IgD-negative memory B cell (primary cell): ENCODE measurements at regions not wholly inside any gene's neighbourhood (a gene's known extent, or its start where the extent isn't known, plus 50 kb on each side); places are given as distances from the start of the nearest gene placed in this dataset.

Experiments
- H3K27ac Mint-ChIP-seq, 3 donors: one replicate each; pipeline ENCODE4 v1.8.0; 2020 to 2022; ENCODE audit warnings: mild to moderate bottlenecking in 3 of 3, mixed read lengths in 3 of 3, moderate library complexity in 1 of 3
- H3K27me3 Mint-ChIP-seq: one replicate; pipeline ENCODE4 v1.8.0; 2021; ENCODE audit warnings: mixed read lengths
- H3K36me3 Mint-ChIP-seq: one replicate; pipeline ENCODE4 v1.8.0; 2020; ENCODE audit warnings: mild to moderate bottlenecking, mixed read lengths
- H3K4me1 Mint-ChIP-seq, 3 donors: one replicate each; pipeline ENCODE4 v1.8.0; 2020 to 2022; ENCODE audit warnings: mixed read lengths in 3 of 3, mild to moderate bottlenecking in 1 of 3
- H3K4me3 Mint-ChIP-seq, 4 donors: one replicate each; pipeline ENCODE4 v1.8.0; 2020 to 2022; ENCODE audit warnings: mild to moderate bottlenecking in 4 of 4, mixed read lengths in 4 of 4, moderate library complexity in 3 of 4
- H3K9me3 Mint-ChIP-seq, 3 donors: one replicate each; pipeline ENCODE4 v1.8.0; 2020 to 2021; ENCODE audit warnings: mixed read lengths in 3 of 3, mild to moderate bottlenecking in 1 of 3

DNA sequence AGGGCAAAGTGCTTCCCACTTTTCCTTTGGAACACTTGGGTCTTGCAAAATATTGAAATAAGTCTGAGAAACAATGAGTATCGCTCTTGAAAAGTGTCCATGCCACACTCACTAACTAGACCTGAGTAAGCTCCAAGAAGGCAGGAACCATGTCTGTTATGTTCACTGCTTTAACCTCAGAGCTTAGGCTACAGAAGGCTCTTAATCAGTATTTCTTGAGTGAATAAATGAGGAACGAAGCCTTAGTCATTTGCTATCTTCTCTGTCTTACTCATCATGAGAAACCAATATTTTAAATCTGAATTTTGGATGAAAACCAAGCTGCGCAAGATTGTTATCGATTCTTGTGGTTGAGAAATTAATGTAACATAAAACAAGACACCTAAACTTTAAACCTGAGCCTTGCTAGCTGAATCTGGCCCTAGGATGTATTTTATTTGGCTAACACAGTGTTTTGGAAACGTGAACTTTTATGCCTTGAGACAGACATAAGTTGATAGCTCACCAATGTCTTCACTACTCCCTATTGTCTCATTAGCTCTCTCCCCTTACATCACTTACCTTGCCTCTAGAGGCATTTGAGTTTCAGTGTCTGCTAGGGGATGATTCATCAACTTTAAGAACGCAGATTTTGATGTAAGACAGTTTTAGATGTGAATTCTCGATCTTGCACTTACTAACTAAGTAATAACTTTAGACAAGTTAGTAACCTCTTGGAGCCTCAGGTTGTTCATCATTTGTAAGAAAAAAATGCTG is 392.8 kb upstream of the MEIS1 start:
- H3K4me3 Mint-ChIP-seq, result no peak overlapping the region
- no peaks in the 10 kb centered on the region for H3K4me1 Mint-ChIP-seq
- H3K27me3 Mint-ChIP-seq, result no peaks in the 10 kb centered on the region
- no peak overlapping the region for H3K27ac Mint-ChIP-seq
- H3K9me3 Mint-ChIP-seq, result peaks cover 0 to 2% (median 0%) of the 10 kb centered on the region in 3 donors
- H3K36me3 Mint-ChIP-seq, result peaks cover 3% of the 10 kb centered on the region

DNA sequence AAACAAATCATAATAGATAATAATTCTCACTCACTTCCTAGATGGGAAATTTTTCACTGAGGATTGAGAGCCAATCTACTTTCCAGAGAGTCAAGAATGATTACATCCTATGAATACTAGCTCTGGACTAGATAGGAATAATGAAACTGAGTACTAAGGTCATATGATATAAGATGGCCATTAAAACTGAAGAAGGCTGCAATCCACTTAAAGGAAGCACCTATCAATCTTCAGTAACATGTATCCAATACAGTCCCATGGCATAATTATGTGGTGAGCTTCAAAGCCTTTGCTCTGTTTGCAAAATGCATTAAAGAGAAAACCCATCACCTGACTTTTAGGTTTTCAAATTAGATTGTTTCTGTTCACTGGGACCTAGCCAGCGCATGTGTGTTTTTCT is 398.0 kb upstream of the MEIS1 start:
- Mint-ChIP-seq H3K27me3 (no peaks in the 10 kb centered on the region), H3K27ac (peak overlapping the region in 1 of 3 donors; percentile 10), H3K36me3 (peaks cover 7% of the 10 kb centered on the region), H3K9me3 (peaks cover 0 to 4% (median 0%) of the 10 kb centered on the region in 3 donors), H3K4me1 (no peaks in the 10 kb centered on the region), H3K4me3 (no peak overlapping the region)

- no peak overlapping the region for H3K27ac Mint-ChIP-seq
- no peaks in the 10 kb centered on the region for H3K4me1 Mint-ChIP-seq
- H3K27me3 Mint-ChIP-seq, result no peaks in the 10 kb centered on the region
- H3K36me3 Mint-ChIP-seq, result peaks cover 7% of the 10 kb centered on the region
- no peak overlapping the region for H3K4me3 Mint-ChIP-seq
- H3K9me3 Mint-ChIP-seq, result peaks cover 0 to 11% (median 3%) of the 10 kb centered on the region in 3 donors
These were observed 400.5 kb upstream of the MEIS1 start for GRCh38 chr2:66034467-66034866.

- H3K4me3 Mint-ChIP-seq, result no peak overlapping the region
- H3K27ac Mint-ChIP-seq, result no peak overlapping the region
- H3K9me3 Mint-ChIP-seq, result peaks cover 0 to 9% (median 3%) of the 10 kb centered on the region in 3 donors
These were observed 402.6 kb upstream of the MEIS1 start for GRCh38 chr2:66032226-66032775.

GRCh38 chr2:66031236-66031635 is 403.7 kb upstream of the MEIS1 start:
- peaks cover 1% of the 10 kb centered on the region for H3K27me3 Mint-ChIP-seq
- no peaks in the 10 kb centered on the region for H3K4me1 Mint-ChIP-seq
- H3K9me3 Mint-ChIP-seq, result peaks cover 0 to 8% (median 3%) of the 10 kb centered on the region in 3 donors
- no peak overlapping the region for H3K4me3 Mint-ChIP-seq
- peaks cover 4% of the 10 kb centered on the region for H3K36me3 Mint-ChIP-seq
- no peak overlapping the region for H3K27ac Mint-ChIP-seq

More at GRCh38 chr2:66032226-66032775, 402.6 kb upstream of the MEIS1 start:
- Mint-ChIP-seq H3K36me3 (peaks cover 4% of the 10 kb centered on the region), H3K4me1 (no peaks in the 10 kb centered on the region), H3K27me3 (peaks cover 1% of the 10 kb centered on the region)

DNA sequence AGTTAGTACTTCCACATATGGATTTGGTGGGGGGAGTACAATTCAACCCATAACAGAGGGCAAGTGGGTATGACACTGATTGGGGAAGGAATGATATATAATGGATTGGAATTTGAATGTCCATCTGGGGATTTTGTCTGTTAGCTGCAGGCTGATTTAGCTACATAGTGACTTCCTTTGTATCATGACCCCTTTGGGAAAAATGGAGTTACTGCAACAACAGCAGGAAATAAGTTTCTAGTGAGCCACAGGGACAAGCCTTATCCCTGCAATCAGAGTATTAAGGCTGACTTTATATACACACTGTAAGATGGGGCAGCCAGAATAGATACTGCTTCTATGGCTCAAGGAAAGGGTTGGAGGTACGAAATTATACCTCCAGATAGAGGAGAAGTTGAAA is 404.4 kb upstream of the MEIS1 start:
- Mint-ChIP-seq H3K27me3 (peaks cover 1% of the 10 kb centered on the region), H3K4me3 (no peak overlapping the region), H3K36me3 (peaks cover 4% of the 10 kb centered on the region), H3K9me3 (peaks cover 0 to 8% (median 3%) of the 10 kb centered on the region in 3 donors), H3K27ac (no peak overlapping the region), H3K4me1 (no peaks in the 10 kb centered on the region)

DNA sequence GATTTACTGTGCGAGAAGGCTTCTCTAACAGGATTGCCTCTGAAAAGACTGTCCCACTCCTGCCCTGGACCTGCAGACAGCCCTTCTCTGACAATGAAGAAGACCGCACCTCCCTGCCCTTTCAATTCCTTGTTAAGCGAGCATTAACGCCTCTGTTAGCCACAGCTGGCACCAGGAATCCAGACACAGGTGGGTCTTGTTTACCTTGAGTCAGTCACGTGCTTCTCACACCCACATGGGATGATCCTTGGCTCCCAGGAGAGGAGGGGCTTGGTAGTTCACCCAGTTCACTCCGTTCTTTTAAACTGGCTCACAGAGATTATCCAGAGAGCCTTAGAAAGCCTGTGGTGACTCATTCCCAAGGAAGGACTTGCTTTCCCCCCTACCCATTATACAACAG is 410.5 kb upstream of the MEIS1 start:
- Mint-ChIP-seq H3K4me1 (no peaks in the 10 kb centered on the region), H3K36me3 (no peaks in the 10 kb centered on the region), H3K9me3 (no peaks in the 10 kb centered on the region), H3K4me3 (no peak overlapping the region), H3K27me3 (peaks cover 1% of the 10 kb centered on the region), H3K27ac (no peak overlapping the region)

DNA sequence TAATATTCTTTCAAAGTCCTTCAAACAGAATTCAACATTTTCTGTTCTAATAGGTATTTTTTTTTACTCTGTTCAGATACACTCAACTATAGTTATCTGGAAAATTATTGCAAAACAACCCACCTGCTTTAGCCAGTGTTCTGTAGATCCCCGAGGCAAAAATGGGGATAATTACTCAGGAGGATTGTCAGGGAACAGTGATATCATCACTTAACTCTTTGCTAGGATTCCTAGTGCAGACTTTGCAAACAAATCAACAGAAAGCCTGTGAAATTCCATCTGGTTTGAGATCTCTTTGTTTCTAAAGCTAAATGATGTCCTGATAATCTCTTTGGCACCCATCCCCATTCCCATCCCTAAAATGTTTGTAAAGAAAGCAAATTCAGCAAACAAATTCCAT is 413.6 kb upstream of the MEIS1 start:
- Mint-ChIP-seq H3K36me3 (no peaks in the 10 kb centered on the region), H3K27me3 (no peaks in the 10 kb centered on the region)

GRCh38 chr2:66017763-66018162 is 417.2 kb upstream of the MEIS1 start:
- no peak overlapping the region for H3K4me3 Mint-ChIP-seq
- no peak overlapping the region for H3K27ac Mint-ChIP-seq
- H3K9me3 Mint-ChIP-seq, result peaks cover 0 to 3% (median 3%) of the 10 kb centered on the region in 3 donors
- H3K4me1 Mint-ChIP-seq, result no peaks in the 10 kb centered on the region
- H3K27me3 Mint-ChIP-seq, result no peaks in the 10 kb centered on the region
- no peaks in the 10 kb centered on the region for H3K36me3 Mint-ChIP-seq

More for the DNA sequence above, 413.6 kb upstream of the MEIS1 start:
- Mint-ChIP-seq H3K4me1 (no peaks in the 10 kb centered on the region), H3K4me3 (no peak overlapping the region), H3K27ac (no peak overlapping the region), H3K9me3 (no peaks in the 10 kb centered on the region)

DNA sequence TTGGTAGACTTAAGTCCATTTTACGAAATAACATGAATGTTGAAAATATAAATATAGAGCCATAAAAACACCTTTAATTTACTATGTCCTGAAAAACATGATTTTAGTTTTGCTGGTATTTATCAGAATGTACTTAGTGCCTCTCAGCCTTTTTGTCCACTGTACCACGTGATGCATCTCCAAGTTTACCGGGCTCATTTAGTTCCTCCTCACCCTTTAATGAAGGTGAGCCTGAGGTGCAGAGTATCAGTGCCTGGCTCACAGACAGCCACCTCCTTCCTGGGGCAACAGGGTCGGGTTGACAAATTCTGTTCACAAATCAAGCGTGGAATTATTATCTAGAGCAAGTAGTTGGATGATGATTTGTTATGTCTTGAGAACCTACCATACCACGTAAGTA is 420.5 kb upstream of the MEIS1 start:
- no peak overlapping the region for H3K4me3 Mint-ChIP-seq
- H3K4me1 Mint-ChIP-seq, result no peaks in the 10 kb centered on the region
- H3K9me3 Mint-ChIP-seq, result peaks cover 5 to 10% (median 6%) of the 10 kb centered on the region in 3 donors

GRCh38 chr2:66013456-66013855 is 421.5 kb upstream of the MEIS1 start:
- peaks cover 5 to 10% (median 6%) of the 10 kb centered on the region in 3 donors for H3K9me3 Mint-ChIP-seq
- no peak overlapping the region for H3K27ac Mint-ChIP-seq
- peaks cover 2% of the 10 kb centered on the region for H3K36me3 Mint-ChIP-seq
- H3K4me1 Mint-ChIP-seq, result no peaks in the 10 kb centered on the region
- H3K27me3 Mint-ChIP-seq, result no peaks in the 10 kb centered on the region
- no peak overlapping the region for H3K4me3 Mint-ChIP-seq

More for the DNA sequence above, 420.5 kb upstream of the MEIS1 start:
- Mint-ChIP-seq H3K36me3 (peaks cover 2% of the 10 kb centered on the region), H3K27ac (no peak overlapping the region), H3K27me3 (no peaks in the 10 kb centered on the region)

DNA sequence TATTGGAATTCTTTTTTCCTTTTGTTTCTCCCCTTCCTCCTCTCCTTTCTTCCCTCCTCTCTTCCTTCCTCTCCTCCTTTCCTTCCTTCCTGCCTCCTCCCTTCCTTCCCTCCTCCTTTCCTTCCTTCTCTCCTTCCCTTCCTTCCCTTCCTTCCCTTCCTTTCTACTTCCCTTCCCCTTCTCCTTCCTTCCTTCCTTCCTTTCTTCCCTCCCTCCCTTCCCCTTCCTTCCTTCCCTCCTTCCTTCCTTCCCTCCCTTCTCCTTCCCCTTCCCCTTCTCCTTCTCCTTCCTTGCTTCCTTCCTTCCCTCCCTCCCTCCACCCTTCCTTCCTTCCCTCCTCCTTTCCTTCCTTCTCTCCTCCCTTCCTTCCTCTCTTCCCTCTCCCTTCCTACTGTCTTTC is 431.0 kb upstream of the MEIS1 start:
- no peaks in the 10 kb centered on the region for H3K27me3 Mint-ChIP-seq
- no peak overlapping the region for H3K4me3 Mint-ChIP-seq
- H3K4me1 Mint-ChIP-seq, result no peaks in the 10 kb centered on the region
- H3K36me3 Mint-ChIP-seq, result no peaks in the 10 kb centered on the region
- H3K27ac Mint-ChIP-seq, result no peak overlapping the region
- no peaks in the 10 kb centered on the region for H3K9me3 Mint-ChIP-seq

DNA sequence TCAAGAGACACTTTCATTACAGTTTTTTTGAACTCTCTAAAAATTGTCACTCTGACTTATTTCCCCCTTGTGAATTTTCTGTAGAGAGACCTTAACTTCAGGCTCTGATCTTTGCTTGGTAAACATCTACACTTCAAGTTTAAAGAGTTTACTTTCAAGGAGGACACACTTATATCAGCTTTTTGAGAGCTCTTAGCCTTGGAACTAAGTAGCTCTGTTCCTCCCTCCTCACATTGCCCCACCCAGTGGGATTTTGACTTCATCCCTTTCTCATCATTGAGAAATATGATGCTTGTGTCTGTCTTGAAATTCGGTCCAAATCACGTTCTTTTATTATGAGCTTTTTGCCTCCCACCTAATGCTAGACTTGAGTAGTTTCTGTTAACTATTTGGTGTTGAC is 433.4 kb upstream of the MEIS1 start:
- H3K27me3 Mint-ChIP-seq, result no peaks in the 10 kb centered on the region
- H3K36me3 Mint-ChIP-seq, result no peaks in the 10 kb centered on the region
- H3K4me1 Mint-ChIP-seq, result no peaks in the 10 kb centered on the region
- no peak overlapping the region for H3K27ac Mint-ChIP-seq
- H3K9me3 Mint-ChIP-seq, result peaks cover 0 to 1% (median 0%) of the 10 kb centered on the region in 3 donors
- H3K4me3 Mint-ChIP-seq, result no peak overlapping the region

DNA sequence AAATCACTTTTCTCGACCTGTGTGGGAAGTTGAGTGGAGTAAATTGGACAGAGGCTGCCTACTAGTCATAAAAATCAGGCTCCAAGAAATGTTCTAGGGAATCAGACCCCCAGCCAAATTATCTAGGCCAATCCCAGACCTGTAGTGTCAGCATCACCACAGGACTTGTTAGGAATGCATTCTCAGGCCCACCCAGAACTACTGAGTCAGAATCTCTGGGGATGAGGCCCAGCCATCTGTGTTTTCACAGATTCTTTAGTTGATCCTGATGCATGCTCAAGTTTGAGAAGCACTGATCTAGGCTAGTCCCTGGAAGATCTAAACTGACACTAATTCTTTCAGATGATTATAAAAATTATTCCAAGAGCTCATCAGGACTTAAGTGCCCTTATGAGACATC is 434.0 kb upstream of the MEIS1 start:
- Mint-ChIP-seq H3K9me3 (peaks cover 0 to 1% (median 0%) of the 10 kb centered on the region in 3 donors), H3K27ac (no peak overlapping the region), H3K27me3 (no peaks in the 10 kb centered on the region), H3K4me3 (no peak overlapping the region), H3K36me3 (no peaks in the 10 kb centered on the region), H3K4me1 (no peaks in the 10 kb centered on the region)

DNA sequence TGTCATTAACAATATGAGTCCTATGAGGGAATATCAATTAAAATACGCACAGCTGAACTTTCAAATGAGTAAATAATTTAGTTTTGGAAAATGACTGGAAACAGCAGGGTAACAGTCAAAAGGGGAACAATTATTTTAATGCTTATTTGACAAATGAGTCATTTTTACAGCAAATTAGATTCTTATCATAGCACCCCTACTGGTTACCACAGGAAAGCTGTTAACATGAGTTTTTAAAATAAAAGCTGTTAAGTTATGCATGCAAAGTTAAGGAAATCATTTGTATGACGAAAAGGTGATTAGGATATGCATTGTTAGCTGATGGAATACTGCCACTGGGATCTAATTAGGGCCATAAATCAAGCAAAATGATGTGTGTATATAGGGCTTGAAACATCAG is 435.1 kb upstream of the MEIS1 start:
- peaks cover 0 to 1% (median 0%) of the 10 kb centered on the region in 3 donors for H3K9me3 Mint-ChIP-seq
- no peak overlapping the region for H3K27ac Mint-ChIP-seq
- no peaks in the 10 kb centered on the region for H3K27me3 Mint-ChIP-seq
- no peaks in the 10 kb centered on the region for H3K4me1 Mint-ChIP-seq
- H3K4me3 Mint-ChIP-seq, result no peak overlapping the region
- H3K36me3 Mint-ChIP-seq, result no peaks in the 10 kb centered on the region

DNA sequence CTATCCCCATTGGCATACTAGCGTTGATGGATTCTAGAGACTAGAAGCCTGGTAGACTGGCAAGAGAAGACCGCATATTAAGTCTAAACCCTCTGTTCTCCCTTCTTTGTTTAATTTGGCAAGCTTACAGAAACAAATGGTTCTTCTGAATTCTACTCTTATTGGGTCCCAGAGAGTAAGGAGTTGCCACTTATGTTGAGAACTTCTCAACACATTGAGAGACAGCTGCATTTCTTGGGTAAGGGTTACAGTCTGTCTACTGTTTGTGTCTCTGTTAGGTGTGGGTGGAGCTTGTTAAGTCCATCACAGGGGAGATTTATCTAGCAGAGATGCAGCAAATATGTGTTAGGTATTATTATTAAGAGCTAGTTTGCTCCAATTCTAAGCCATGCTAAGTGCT is 435.8 kb upstream of the MEIS1 start:
- Mint-ChIP-seq H3K27ac (no peak overlapping the region), H3K9me3 (peaks cover 0 to 1% (median 0%) of the 10 kb centered on the region in 3 donors), H3K27me3 (no peaks in the 10 kb centered on the region), H3K4me1 (no peaks in the 10 kb centered on the region), H3K4me3 (no peak overlapping the region), H3K36me3 (no peaks in the 10 kb centered on the region)
